Activated CD8-positive, alpha-beta T cell treated with anti-CD3 and anti-CD28 coated beads for 36 hours (primary cell): ENCODE measurements at regions not wholly inside any gene's neighbourhood (a gene's known extent, or its start where the extent isn't known, plus 50 kb on each side); places are given as distances from the start of the nearest gene placed in this dataset.

ENCODE experiments used
- ATAC-seq: fragments of 200-7000 bp; cut with Tn5 transposase; one replicate; pipeline ENCODE4 v1.10.0; 2021; ENCODE audit warnings: mild to moderate bottlenecking, moderate library complexity
- CTCF ChIA-PET: fragments of 350-600 bp; sonication (Branson Sonifier 250); formaldehyde crosslinking; loops from one replicate; lab custom pipeline; 2021; ENCODE audit warnings: antibody characterized with exemption; lab: Charles Lee
- POLR2A ChIA-PET: fragments of 350-600 bp; sonication (Branson Sonifier 250); formaldehyde crosslinking; loops from one replicate; lab custom pipeline; 2021; ENCODE audit warnings: antibody characterized with exemption; lab: Charles Lee
- DNase-seq: peaks from one replicate; pipeline ENCODE4 v3.0.0-alpha.2; 2020
- H3K27ac Mint-ChIP-seq: one replicate; pipeline ENCODE4 v1.8.0; 2021; ENCODE audit warnings: mild to moderate bottlenecking, mixed read lengths
- H3K27me3 Mint-ChIP-seq: one replicate; pipeline ENCODE4 v1.8.0; 2021; ENCODE audit warnings: mixed read lengths
- H3K36me3 Mint-ChIP-seq: one replicate; pipeline ENCODE4 v1.8.0; 2021; ENCODE audit warnings: low read depth, mixed read lengths
- H3K4me1 Mint-ChIP-seq: one replicate; pipeline ENCODE4 v1.8.0; 2021; ENCODE audit warnings: low read depth, mixed read lengths
- H3K4me3 Mint-ChIP-seq: one replicate; pipeline ENCODE4 v1.8.0; 2021; ENCODE audit warnings: mild to moderate bottlenecking, moderate library complexity, mixed read lengths
- H3K9me3 Mint-ChIP-seq: one replicate; pipeline ENCODE4 v1.8.0; 2021; ENCODE audit warnings: mixed read lengths
- intact Hi-C: fragments of 100-400 bp; cut with micrococcal nuclease; formaldehyde crosslinking; loops from one replicate; pipeline ENCODE4 v1.10.0; 2022
- TF ChIP-seq, protein P1 (sequence below): fragments of 200-600 bp; IDR thresholded peaks from one replicate; pipeline ENCODE4 v1.8.0; 2022; ENCODE audit warnings: antibody characterized with exemption, mild to moderate bottlenecking

DNA sequence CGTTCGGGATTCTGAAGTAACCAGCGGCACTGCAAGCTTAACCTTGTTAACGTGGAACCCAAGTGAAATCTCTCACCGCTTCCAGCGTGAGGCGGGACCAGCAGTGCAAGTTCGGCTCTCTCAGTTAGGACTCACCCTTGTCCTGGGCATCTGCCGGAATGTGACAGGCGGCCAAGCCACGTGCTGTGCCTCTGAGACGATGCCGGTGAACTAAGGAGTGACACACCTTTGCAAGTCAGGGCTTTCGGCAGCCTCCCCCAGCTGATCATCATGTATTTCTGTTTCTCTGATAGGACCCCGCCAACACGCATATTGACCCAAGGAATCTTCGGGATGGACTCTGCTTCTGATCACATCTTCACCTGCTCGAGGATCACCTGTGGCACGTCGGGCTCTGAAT lies 415.0 kb upstream of the IRX1 start:
- Mint-ChIP-seq H3K27ac (no peak overlapping the region), H3K27me3 (no peaks in the 10 kb centered on the region), H3K4me1 (no peaks in the 10 kb centered on the region), H3K4me3 (no peak overlapping the region), H3K9me3 (no peaks in the 10 kb centered on the region), H3K36me3 (no peaks in the 10 kb centered on the region)
- no peak for DNase-seq
- POLR2A ChIA-PET, result no interaction called here
- TF ChIP-seq, protein P1, sequence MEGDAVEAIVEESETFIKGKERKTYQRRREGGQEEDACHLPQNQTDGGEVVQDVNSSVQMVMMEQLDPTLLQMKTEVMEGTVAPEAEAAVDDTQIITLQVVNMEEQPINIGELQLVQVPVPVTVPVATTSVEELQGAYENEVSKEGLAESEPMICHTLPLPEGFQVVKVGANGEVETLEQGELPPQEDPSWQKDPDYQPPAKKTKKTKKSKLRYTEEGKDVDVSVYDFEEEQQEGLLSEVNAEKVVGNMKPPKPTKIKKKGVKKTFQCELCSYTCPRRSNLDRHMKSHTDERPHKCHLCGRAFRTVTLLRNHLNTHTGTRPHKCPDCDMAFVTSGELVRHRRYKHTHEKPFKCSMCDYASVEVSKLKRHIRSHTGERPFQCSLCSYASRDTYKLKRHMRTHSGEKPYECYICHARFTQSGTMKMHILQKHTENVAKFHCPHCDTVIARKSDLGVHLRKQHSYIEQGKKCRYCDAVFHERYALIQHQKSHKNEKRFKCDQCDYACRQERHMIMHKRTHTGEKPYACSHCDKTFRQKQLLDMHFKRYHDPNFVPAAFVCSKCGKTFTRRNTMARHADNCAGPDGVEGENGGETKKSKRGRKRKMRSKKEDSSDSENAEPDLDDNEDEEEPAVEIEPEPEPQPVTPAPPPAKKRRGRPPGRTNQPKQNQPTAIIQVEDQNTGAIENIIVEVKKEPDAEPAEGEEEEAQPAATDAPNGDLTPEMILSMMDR, result no peak
- CTCF ChIA-PET, result no interaction called here
- intact Hi-C loops, result no loop called here
- no peak for ATAC-seq

- H3K9me3 Mint-ChIP-seq, result no peaks in the 10 kb centered on the region
- no peaks in the 10 kb centered on the region for H3K36me3 Mint-ChIP-seq
- DNase-seq (no peak), ATAC-seq (no peak)
- intact Hi-C loops, result no loop called here
- TF ChIP-seq, protein P1, result no peak
- ChIA-PET CTCF (no interaction called here), POLR2A (interaction anchor here (0.6 kb wide), 1 partner anchor 668 kb away, joined by 3 read pairs; no protein-coding TSS in a partner anchor)
- H3K27ac Mint-ChIP-seq, result no peak overlapping the region
- H3K4me1 Mint-ChIP-seq, result no peaks in the 10 kb centered on the region
- H3K27me3 Mint-ChIP-seq, result peaks cover 3% of the 10 kb centered on the region
- H3K4me3 Mint-ChIP-seq, result no peak overlapping the region
Measured at GRCh38 chr5:3179220-3179619, 416.4 kb upstream of the IRX1 start.

DNA sequence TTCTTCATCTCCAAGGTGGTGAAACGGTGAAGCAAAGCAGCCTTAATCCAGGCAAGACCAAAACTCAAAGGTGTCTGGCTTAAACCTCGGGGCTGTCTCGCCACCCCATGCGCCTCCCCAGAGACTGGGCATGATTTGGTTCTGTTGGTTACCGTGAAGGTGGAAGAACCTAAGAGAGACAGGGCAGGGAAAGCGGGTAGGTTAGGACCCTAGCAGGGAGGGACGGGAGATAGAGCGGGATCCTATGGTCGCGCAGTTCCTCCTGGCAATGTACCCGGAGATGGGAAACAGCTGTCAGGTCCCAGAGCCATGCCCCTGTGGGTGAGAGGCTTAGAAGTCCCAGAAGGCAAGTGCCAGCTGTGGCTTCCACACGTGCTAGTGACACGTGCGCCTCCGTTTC lies 418.3 kb upstream of the IRX1 start:
- Mint-ChIP-seq H3K27me3 (peaks cover 3% of the 10 kb centered on the region), H3K4me1 (no peaks in the 10 kb centered on the region), H3K27ac (no peak overlapping the region), H3K4me3 (no peak overlapping the region), H3K36me3 (no peaks in the 10 kb centered on the region), H3K9me3 (no peaks in the 10 kb centered on the region)
- ChIA-PET CTCF (no interaction called here), POLR2A (no interaction called here)
- intact Hi-C loops, result no loop called here
- TF ChIP-seq, protein P1, result no peak
- no peak for ATAC-seq
- DNase-seq, result no peak

- TF ChIP-seq, protein P1, result no peak
- H3K27ac Mint-ChIP-seq, result no peak overlapping the region
Measured at GRCh38 chr5:3175416-3175815, 420.2 kb upstream of the IRX1 start.

DNA sequence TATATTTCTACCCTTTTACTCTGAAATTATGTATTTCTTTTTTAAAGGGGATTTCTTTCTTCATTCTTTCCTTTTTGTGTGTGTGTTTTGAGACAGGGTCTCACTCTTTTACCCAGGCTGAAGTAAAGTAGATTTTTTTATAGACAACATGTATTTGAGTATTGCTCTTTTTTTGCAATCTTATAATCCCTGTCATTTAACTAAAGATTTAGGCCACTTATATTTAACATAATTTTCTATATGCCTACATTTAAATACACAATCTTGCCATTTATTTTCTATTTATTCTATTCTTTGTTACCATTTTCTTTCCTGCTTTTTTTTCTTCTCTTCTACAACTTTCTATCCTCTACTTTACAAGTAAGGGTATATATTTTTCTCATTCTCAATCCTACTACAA lies 416.0 kb upstream of the IRX2 start:
- CTCF ChIA-PET, result no interaction called here

More at GRCh38 chr5:3175416-3175815, 420.2 kb upstream of the IRX1 start:
- H3K36me3 Mint-ChIP-seq, result no peaks in the 10 kb centered on the region
- DNase-seq, result no peak
- intact Hi-C loops, result no loop called here
- no peak overlapping the region for H3K4me3 Mint-ChIP-seq
- ATAC-seq, result no peak
- H3K4me1 Mint-ChIP-seq, result no peaks in the 10 kb centered on the region
- no peaks in the 10 kb centered on the region for H3K9me3 Mint-ChIP-seq
- peaks cover 3% of the 10 kb centered on the region for H3K27me3 Mint-ChIP-seq
- POLR2A ChIA-PET, result no interaction called here
- CTCF ChIA-PET, result no interaction called here

More for the DNA sequence above, 416.0 kb upstream of the IRX2 start:
- Mint-ChIP-seq H3K27me3 (no peaks in the 10 kb centered on the region), H3K27ac (no peak overlapping the region), H3K9me3 (peaks cover 14% of the 10 kb centered on the region), H3K36me3 (no peaks in the 10 kb centered on the region), H3K4me1 (no peaks in the 10 kb centered on the region), H3K4me3 (no peak overlapping the region)
- no peak for DNase-seq
- intact Hi-C loops, result no loop called here
- TF ChIP-seq, protein P1, result no peak
- ATAC-seq, result no peak
- POLR2A ChIA-PET, result no interaction called here
